CD8-positive, alpha-beta memory T cell (primary cell): ENCODE measurements at regions not wholly inside any gene's neighbourhood (a gene's known extent, or its start where the extent isn't known, plus 50 kb on each side); places are given as distances from the start of the nearest gene placed in this dataset.

Experiments
- CTCF ChIA-PET: fragments of 350-600 bp; sonication (Branson Sonifier 250); formaldehyde crosslinking; loops from one replicate; lab custom pipeline; 2021; ENCODE audit warnings: antibody characterized with exemption; lab: Charles Lee
- POLR2A ChIA-PET: fragments of 350-600 bp; sonication (Branson Sonifier 250); formaldehyde crosslinking; loops from one replicate; lab custom pipeline; 2021; ENCODE audit warnings: antibody characterized with exemption; lab: Charles Lee
- DNase-seq, 5 donors: peaks; one replicate each; pipeline versions ENCODE4 v3.0.0 to v3.0.0-alpha.2; 2020 to 2022; ENCODE audit warnings: mixed read lengths in 1 of 5
- H3K27ac ChIP-seq: one replicate; pipeline ENCODE4 v1.7.0; 2013; ENCODE audit warnings: low read depth, mild to moderate bottlenecking, low read length, moderate library complexity
- H3K27me3 ChIP-seq: 2 replicates; pipeline ENCODE4 v1.7.0; 2013; ENCODE audit warnings: low read length, mild to moderate bottlenecking; ENCODE audit not compliant: insufficient read depth, poor library complexity, severe bottlenecking
- H3K36me3 ChIP-seq: 2 replicates; pipeline ENCODE4 v1.7.0; 2013; ENCODE audit warnings: mild to moderate bottlenecking, low read length, moderate library complexity; ENCODE audit not compliant: insufficient read depth
- H3K4me1 ChIP-seq: 2 replicates; pipeline ENCODE4 v1.7.0; 2013; ENCODE audit warnings: mild to moderate bottlenecking, low read length, moderate library complexity; ENCODE audit not compliant: insufficient read depth
- H3K4me3 ChIP-seq: 2 replicates; pipeline ENCODE4 v1.7.0; 2013; ENCODE audit warnings: mild to moderate bottlenecking, low read length
- H3K9me3 ChIP-seq: 2 replicates; pipeline ENCODE4 v1.7.0; 2013; ENCODE audit warnings: mild to moderate bottlenecking, low read length
- H3K27ac Mint-ChIP-seq, 8 donors: one replicate each; pipeline ENCODE4 v1.8.0; 2020 to 2021; ENCODE audit warnings: mixed read lengths in 8 of 8, mild to moderate bottlenecking in 6 of 8, inconsistent platforms in 3 of 8, moderate library complexity in 3 of 8
- H3K27me3 Mint-ChIP-seq, 2 donors: one replicate each; pipeline ENCODE4 v1.8.0; 2020 to 2021; ENCODE audit warnings: mixed read lengths in 2 of 2, mild to moderate bottlenecking in 1 of 2, moderate library complexity in 1 of 2
- H3K36me3 Mint-ChIP-seq, 3 donors: one replicate each; pipeline ENCODE4 v1.8.0; 2020 to 2021; ENCODE audit warnings: mixed read lengths in 3 of 3, inconsistent platforms in 1 of 3, mild to moderate bottlenecking in 1 of 3
- H3K4me1 Mint-ChIP-seq, 3 donors: one replicate each; pipeline ENCODE4 v1.8.0; 2020 to 2021; ENCODE audit warnings: mixed read lengths in 3 of 3, inconsistent platforms in 1 of 3, mild to moderate bottlenecking in 1 of 3
- H3K4me3 Mint-ChIP-seq, 7 donors: one replicate each; pipeline ENCODE4 v1.8.0; 2020 to 2021; ENCODE audit warnings: mixed read lengths in 7 of 7, mild to moderate bottlenecking in 6 of 7, moderate library complexity in 4 of 7, inconsistent platforms in 2 of 7
- H3K9me3 Mint-ChIP-seq, 5 donors: one replicate each; pipeline ENCODE4 v1.8.0; 2020 to 2022; ENCODE audit warnings: mixed read lengths in 5 of 5, mild to moderate bottlenecking in 3 of 5, moderate library complexity in 2 of 5, inconsistent platforms in 1 of 5

- no peaks in the 10 kb centered on the region for H3K36me3 Mint-ChIP-seq
- H3K27me3 Mint-ChIP-seq, result no peaks in the 10 kb centered on the region
- no peak overlapping the region for H3K4me3 Mint-ChIP-seq
- no peak overlapping the region for H3K27ac ChIP-seq
- H3K27me3 ChIP-seq, result no peaks in the 10 kb centered on the region
- H3K4me3 ChIP-seq, result no peak overlapping the region
- no peaks in the 10 kb centered on the region for H3K36me3 ChIP-seq
- no peaks in the 10 kb centered on the region for H3K4me1 ChIP-seq
- ChIA-PET POLR2A (no interaction called here), CTCF (no interaction called here)
- no peak overlapping the region for H3K27ac Mint-ChIP-seq
- no peaks in the 10 kb centered on the region for H3K9me3 ChIP-seq
- H3K4me1 Mint-ChIP-seq, result no peaks in the 10 kb centered on the region
- DNase-seq, result no peak
- H3K9me3 Mint-ChIP-seq, result peaks cover 0 to 3% (median 0%) of the 10 kb centered on the region in 5 donors
Observed at GRCh38 chr4:138076561-138076960, 165.6 kb downstream of the SLC7A11 start.

- Mint-ChIP-seq H3K9me3 (peaks cover 3 to 15% (median 5%) of the 10 kb centered on the region in 5 donors), H3K4me1 (no peaks in the 10 kb centered on the region), H3K27ac (no peak overlapping the region), H3K36me3 (no peaks in the 10 kb centered on the region), H3K27me3 (no peaks in the 10 kb centered on the region), H3K4me3 (no peak overlapping the region)
- Histone ChIP-seq H3K4me3 (no peak overlapping the region), H3K36me3 (no peaks in the 10 kb centered on the region), H3K9me3 (no peaks in the 10 kb centered on the region), H3K27ac (no peak overlapping the region), H3K27me3 (no peaks in the 10 kb centered on the region), H3K4me1 (no peaks in the 10 kb centered on the region)
- no peak for DNase-seq
- CTCF ChIA-PET, result no interaction called here
- POLR2A ChIA-PET, result no interaction called here
Observed at GRCh38 chr4:138070816-138071215, 171.3 kb downstream of the SLC7A11 start.

GRCh38 chr4:138063581-138063980, 178.6 kb downstream of the SLC7A11 start:
- ChIA-PET POLR2A (no interaction called here), CTCF (no interaction called here)
- H3K27ac Mint-ChIP-seq, result no peak overlapping the region
- H3K36me3 Mint-ChIP-seq, result no peaks in the 10 kb centered on the region
- DNase-seq, result no peak
- H3K27me3 ChIP-seq, result no peaks in the 10 kb centered on the region
- H3K4me1 Mint-ChIP-seq, result no peaks in the 10 kb centered on the region
- H3K4me3 ChIP-seq, result no peak overlapping the region
- H3K4me3 Mint-ChIP-seq, result no peak overlapping the region
- peaks cover 0 to 13% (median 9%) of the 10 kb centered on the region in 5 donors for H3K9me3 Mint-ChIP-seq
- no peaks in the 10 kb centered on the region for H3K27me3 Mint-ChIP-seq
- H3K27ac ChIP-seq, result no peak overlapping the region
- H3K9me3 ChIP-seq, result no peaks in the 10 kb centered on the region
- H3K36me3 ChIP-seq, result no peaks in the 10 kb centered on the region
- no peaks in the 10 kb centered on the region for H3K4me1 ChIP-seq

- Histone ChIP-seq H3K9me3 (no peaks in the 10 kb centered on the region), H3K36me3 (no peaks in the 10 kb centered on the region), H3K27me3 (no peaks in the 10 kb centered on the region), H3K4me1 (no peaks in the 10 kb centered on the region), H3K4me3 (no peak overlapping the region), H3K27ac (no peak overlapping the region)
- Mint-ChIP-seq H3K36me3 (no peaks in the 10 kb centered on the region), H3K4me1 (no peaks in the 10 kb centered on the region), H3K27me3 (no peaks in the 10 kb centered on the region), H3K27ac (no peak overlapping the region), H3K9me3 (peaks cover 0 to 13% (median 9%) of the 10 kb centered on the region in 5 donors), H3K4me3 (no peak overlapping the region)
- ChIA-PET POLR2A (no interaction called here), CTCF (no interaction called here)
- DNase-seq, result no peak
Observed at GRCh38 chr4:138062929-138063328, 179.2 kb downstream of the SLC7A11 start.

GRCh38 chr4:138056541-138056940, 185.6 kb downstream of the SLC7A11 start:
- no peaks in the 10 kb centered on the region for H3K36me3 ChIP-seq
- H3K27ac ChIP-seq, result no peak overlapping the region
- H3K9me3 ChIP-seq, result no peaks in the 10 kb centered on the region
- ChIA-PET POLR2A (no interaction called here), CTCF (no interaction called here)
- peaks cover 0 to 4% (median 0%) of the 10 kb centered on the region in 5 donors for H3K9me3 Mint-ChIP-seq
- H3K27me3 ChIP-seq, result no peaks in the 10 kb centered on the region
- no peak for DNase-seq
- no peaks in the 10 kb centered on the region for H3K27me3 Mint-ChIP-seq
- H3K4me1 ChIP-seq, result no peaks in the 10 kb centered on the region
- H3K4me1 Mint-ChIP-seq, result no peaks in the 10 kb centered on the region
- H3K4me3 ChIP-seq, result no peak overlapping the region
- no peaks in the 10 kb centered on the region for H3K36me3 Mint-ChIP-seq
- H3K4me3 Mint-ChIP-seq, result no peak overlapping the region
- no peak overlapping the region for H3K27ac Mint-ChIP-seq

- peaks cover 0 to 4% (median 0%) of the 10 kb centered on the region in 5 donors for H3K9me3 Mint-ChIP-seq
- H3K4me3 Mint-ChIP-seq, result no peak overlapping the region
- CTCF ChIA-PET, result no interaction called here
- Histone ChIP-seq H3K4me3 (no peak overlapping the region), H3K27me3 (no peaks in the 10 kb centered on the region), H3K36me3 (no peaks in the 10 kb centered on the region), H3K9me3 (no peaks in the 10 kb centered on the region), H3K27ac (no peak overlapping the region), H3K4me1 (no peaks in the 10 kb centered on the region)
- no peak for DNase-seq
- H3K27ac Mint-ChIP-seq, result no peak overlapping the region
- POLR2A ChIA-PET, result no interaction called here
- no peaks in the 10 kb centered on the region for H3K4me1 Mint-ChIP-seq
- H3K27me3 Mint-ChIP-seq, result no peaks in the 10 kb centered on the region
- H3K36me3 Mint-ChIP-seq, result no peaks in the 10 kb centered on the region
Observed at GRCh38 chr4:138055890-138056289, 186.3 kb downstream of the SLC7A11 start.

- H3K4me1 Mint-ChIP-seq, result no peaks in the 10 kb centered on the region
- Histone ChIP-seq H3K4me1 (no peaks in the 10 kb centered on the region), H3K27me3 (no peaks in the 10 kb centered on the region), H3K9me3 (no peaks in the 10 kb centered on the region), H3K27ac (no peak overlapping the region), H3K4me3 (no peak overlapping the region), H3K36me3 (no peaks in the 10 kb centered on the region)
- peaks cover 0 to 2% (median 0%) of the 10 kb centered on the region in 5 donors for H3K9me3 Mint-ChIP-seq
- DNase-seq, result no peak
- H3K27me3 Mint-ChIP-seq, result no peaks in the 10 kb centered on the region
- H3K4me3 Mint-ChIP-seq, result no peak overlapping the region
- H3K36me3 Mint-ChIP-seq, result no peaks in the 10 kb centered on the region
- ChIA-PET POLR2A (no interaction called here), CTCF (no interaction called here)
- H3K27ac Mint-ChIP-seq, result no peak overlapping the region
Observed at GRCh38 chr4:138053641-138054301, 188.4 kb downstream of the SLC7A11 start.

- Histone ChIP-seq H3K27ac (no peak overlapping the region), H3K36me3 (no peaks in the 10 kb centered on the region), H3K9me3 (no peaks in the 10 kb centered on the region), H3K27me3 (no peaks in the 10 kb centered on the region), H3K4me3 (no peak overlapping the region), H3K4me1 (no peaks in the 10 kb centered on the region)
- no peak overlapping the region for H3K4me3 Mint-ChIP-seq
- H3K27ac Mint-ChIP-seq, result no peak overlapping the region
- ChIA-PET CTCF (no interaction called here), POLR2A (no interaction called here)
- DNase-seq, result no peak
- no peaks in the 10 kb centered on the region for H3K27me3 Mint-ChIP-seq
- H3K36me3 Mint-ChIP-seq, result no peaks in the 10 kb centered on the region
- H3K4me1 Mint-ChIP-seq, result no peaks in the 10 kb centered on the region
- H3K9me3 Mint-ChIP-seq, result peaks cover 0 to 2% (median 0%) of the 10 kb centered on the region in 5 donors
Observed at GRCh38 chr4:138052806-138053632, 189.1 kb downstream of the SLC7A11 start.
